Progenitor cell of endocrine pancreas (in vitro differentiated cells): ENCODE measurements at regions not wholly inside any gene's neighbourhood (a gene's known extent, or its start where the extent isn't known, plus 50 kb on each side); places are given as distances from the start of the nearest gene placed in this dataset.
A peak's percentile ranks its signal among the peaks of the same experiment; 100 is the strongest.
"Not testable (repeated sequence)": the region's sequence is repeated elsewhere in the genome, so short reads cannot be mapped to it uniquely, and the experiment has no call there.

Experiments
- DNase-seq: peaks from one replicate; pipeline ENCODE4 v3.0.0; 2021; ENCODE audit warnings: low spot score; ENCODE audit not compliant: unreplicated experiment
- H3K27ac Mint-ChIP-seq: 2 replicates; pipeline ENCODE4 v1.8.0; 2021; ENCODE audit warnings: mild to moderate bottlenecking, moderate library complexity, mixed read lengths
- H3K27me3 Mint-ChIP-seq: 2 replicates; pipeline ENCODE4 v1.8.0; 2021; ENCODE audit warnings: mixed read lengths
- H3K36me3 Mint-ChIP-seq: 2 replicates; pipeline ENCODE4 v1.8.0; 2022; ENCODE audit warnings: mixed read lengths; ENCODE audit not compliant: insufficient read depth
- H3K4me1 Mint-ChIP-seq: 2 replicates; pipeline ENCODE4 v1.8.0; 2021; ENCODE audit warnings: low read depth, mixed read lengths
- H3K4me3 Mint-ChIP-seq: 2 replicates; pipeline ENCODE4 v1.8.0; 2021; ENCODE audit warnings: low read depth, mild to moderate bottlenecking, moderate library complexity, mixed read lengths
- H3K9me3 Mint-ChIP-seq: 2 replicates; pipeline ENCODE4 v1.8.0; 2021; ENCODE audit warnings: low read depth, mixed read lengths
- CTCF ChIP-seq: fragments of 200-600 bp; sonication (generic); IDR thresholded peaks from one replicate; pipeline ENCODE4 v1.5.0; 2021; ENCODE audit warnings: antibody characterized with exemption, mild to moderate bottlenecking; ENCODE audit not compliant: unreplicated experiment

GRCh38 chr7:109456116-109456515 lies 886.4 kb downstream of the DNAJB9 start:
- no peak overlapping the region for H3K27ac Mint-ChIP-seq
- H3K36me3 Mint-ChIP-seq, result no peaks in the 10 kb centered on the region
- no peak overlapping the region for H3K4me3 Mint-ChIP-seq
- no peaks in the 10 kb centered on the region for H3K27me3 Mint-ChIP-seq
- H3K9me3 Mint-ChIP-seq, result peaks cover 18% of the 10 kb centered on the region
- H3K4me1 Mint-ChIP-seq, result no peaks in the 10 kb centered on the region
- no peak for DNase-seq
- TF ChIP-seq CTCF, result peak; percentile 9

- no peak for TF ChIP-seq CTCF
- Mint-ChIP-seq H3K27ac (no peak overlapping the region), H3K9me3 (peaks cover 4% of the 10 kb centered on the region), H3K4me3 (no peak overlapping the region), H3K27me3 (no peaks in the 10 kb centered on the region), H3K36me3 (no peaks in the 10 kb centered on the region), H3K4me1 (no peaks in the 10 kb centered on the region)
- no peak for DNase-seq
Measured at GRCh38 chr7:109460296-109460695, 890.6 kb downstream of the DNAJB9 start.

GRCh38 chr7:109462171-109462570 lies 892.5 kb downstream of the DNAJB9 start:
- DNase-seq, result no peak
- H3K4me1 Mint-ChIP-seq, result no peaks in the 10 kb centered on the region
- no peak overlapping the region for H3K27ac Mint-ChIP-seq
- H3K9me3 Mint-ChIP-seq, result peaks cover 4% of the 10 kb centered on the region
- no peak for TF ChIP-seq CTCF
- H3K36me3 Mint-ChIP-seq, result no peaks in the 10 kb centered on the region
- H3K27me3 Mint-ChIP-seq, result no peaks in the 10 kb centered on the region
- no peak overlapping the region for H3K4me3 Mint-ChIP-seq

- not testable (repeated sequence) for H3K9me3 Mint-ChIP-seq, H3K4me1 Mint-ChIP-seq, H3K27ac Mint-ChIP-seq, DNase-seq, H3K4me3 Mint-ChIP-seq, H3K27me3 Mint-ChIP-seq, H3K36me3 Mint-ChIP-seq
Measured at GRCh38 chr7:109467729-109468128, 898.1 kb downstream of the DNAJB9 start.

GRCh38 chr7:109473172-109473571 lies 903.5 kb downstream of the DNAJB9 start:
- no peak overlapping the region for H3K4me3 Mint-ChIP-seq
- H3K27ac Mint-ChIP-seq, result no peak overlapping the region
- H3K9me3 Mint-ChIP-seq, result no peaks in the 10 kb centered on the region
- no peaks in the 10 kb centered on the region for H3K36me3 Mint-ChIP-seq
- H3K27me3 Mint-ChIP-seq, result no peaks in the 10 kb centered on the region
- H3K4me1 Mint-ChIP-seq, result no peaks in the 10 kb centered on the region
- TF ChIP-seq CTCF, result no peak
- DNase-seq, result no peak

- no peak for TF ChIP-seq CTCF
- Mint-ChIP-seq H3K9me3 (no peaks in the 10 kb centered on the region), H3K27ac (no peak overlapping the region), H3K4me1 (no peaks in the 10 kb centered on the region), H3K36me3 (no peaks in the 10 kb centered on the region), H3K27me3 (no peaks in the 10 kb centered on the region), H3K4me3 (no peak overlapping the region)
- DNase-seq, result no peak
Measured at GRCh38 chr7:109476409-109476808, 906.7 kb downstream of the DNAJB9 start.
